ENCODE measurements at regions not wholly inside any gene's neighbourhood (a gene's known extent, or its start where the extent isn't known, plus 50 kb on each side); places are given as distances from the start of the nearest gene placed in this dataset.
"Not testable (repeated sequence)": the region's sequence is repeated elsewhere in the genome, so short reads cannot be mapped to it uniquely, and the experiment has no call there.

- no peak for DNase-seq
Observed at GRCh38 chr18:65278939-65279667, 471.7 kb upstream of the CDH7 start.

- no peak for DNase-seq
Observed at GRCh38 chr18:65269375-65269774, 481.4 kb upstream of the CDH7 start.

GRCh38 chr18:65265761-65266160 is 485.1 kb upstream of the CDH7 start:
- no peak for DNase-seq

GRCh38 chr18:65260030-65260429 is 490.8 kb upstream of the CDH7 start:
- DNase-seq = no peak

- no peak for DNase-seq
Observed at GRCh38 chr18:65259403-65259802, 491.4 kb upstream of the CDH7 start.

GRCh38 chr18:65257149-65257548 is 493.7 kb upstream of the CDH7 start:
- peak; percentile 41 for DNase-seq

- DNase-seq = no peak
Observed at GRCh38 chr18:65255417-65255816, 495.4 kb upstream of the CDH7 start.

- no peak for DNase-seq
Observed at GRCh38 chr18:65239787-65240186, 511.0 kb upstream of the CDH7 start.

GRCh38 chr18:65235966-65236624 is 514.7 kb upstream of the CDH7 start:
- peak; percentile 53 for DNase-seq

- no peak for DNase-seq
Observed at GRCh38 chr18:65230311-65230710, 520.5 kb upstream of the CDH7 start.

GRCh38 chr18:65227970-65228369 is 522.8 kb upstream of the CDH7 start:
- DNase-seq = no peak

- DNase-seq = peak; percentile 80
Observed at GRCh38 chr18:65221736-65222135, 529.1 kb upstream of the CDH7 start.

- no peak for DNase-seq
Observed at GRCh38 chr18:65221115-65221514, 529.7 kb upstream of the CDH7 start.

GRCh38 chr18:65215865-65216466 is 534.8 kb upstream of the CDH7 start:
- no peak for DNase-seq

GRCh38 chr18:65214456-65214855 is 536.4 kb upstream of the CDH7 start:
- DNase-seq = no peak

- DNase-seq = no peak
Observed at GRCh38 chr18:65206551-65207260, 544.1 kb upstream of the CDH7 start.

- no peak for DNase-seq
Observed at GRCh38 chr18:65202091-65202490, 548.7 kb upstream of the CDH7 start.

GRCh38 chr18:65175681-65176080 is 575.1 kb upstream of the CDH7 start:
- no peak for DNase-seq

- not testable (repeated sequence) for DNase-seq
Observed at GRCh38 chr18:65162086-65162485, 588.7 kb upstream of the CDH7 start.

GRCh38 chr18:65146482-65147021 is 604.3 kb upstream of the CDH7 start:
- DNase-seq = no peak

GRCh38 chr18:65145312-65145711 is 605.5 kb upstream of the CDH7 start:
- DNase-seq = no peak

GRCh38 chr18:65133610-65134009 is 617.2 kb upstream of the CDH7 start:
- DNase-seq = no peak

- DNase-seq = no peak
Observed at GRCh38 chr18:65124633-65125032, 626.2 kb upstream of the CDH7 start.
